Neural cell (in vitro differentiated cells): ENCODE measurements at regions not wholly inside any gene's neighbourhood (a gene's known extent, or its start where the extent isn't known, plus 50 kb on each side); places are given as distances from the start of the nearest gene placed in this dataset.
"Not testable (repeated sequence)": the region's sequence is repeated elsewhere in the genome, so short reads cannot be mapped to it uniquely, and the experiment has no call there.

Experiments used
- H2AFZ ChIP-seq: fragments of 200-600, 300-800 bp; sonication (generic), shearing (Covaris generic); 2 replicates; pipeline ENCODE4 v1.6.0; 2014; ENCODE audit warnings: low read depth, mild to moderate bottlenecking, antibody characterized with exemption, low read length, moderate library complexity
- H3F3A ChIP-seq: fragments of 200-600 bp; shearing (Covaris generic); 2 replicates; pipeline ENCODE4 v1.6.1; 2016; ENCODE audit warnings: mild to moderate bottlenecking, moderate library complexity, mixed read lengths, antibody characterized with exemption, low read length; ENCODE audit not compliant: insufficient read depth, poor library complexity, severe bottlenecking
- H3K27ac ChIP-seq: fragments of 200-600, 300-800 bp; sonication (generic), shearing (Covaris generic); 2 replicates; pipeline ENCODE4 v1.5.1; 2014; ENCODE audit warnings: mild to moderate bottlenecking, low read length, moderate library complexity
- H3K27me3 ChIP-seq: fragments of 300-800, 200-600 bp; sonication (generic), shearing (Covaris generic); 2 replicates; pipeline ENCODE4 v1.6.0; 2014; ENCODE audit warnings: mild to moderate bottlenecking, low read depth, low read length, moderate library complexity; ENCODE audit not compliant: insufficient read depth
- H3K36me3 ChIP-seq: fragments of 300-800, 200-600 bp; sonication (generic), shearing (Covaris generic); 2 replicates; pipeline ENCODE4 v1.5.1; 2014; ENCODE audit warnings: mild to moderate bottlenecking, antibody characterized with exemption, low read length, moderate library complexity; ENCODE audit not compliant: insufficient read depth
- H3K4me2 ChIP-seq: fragments of 300-800, 200-600 bp; sonication (generic), shearing (Covaris generic); 2 replicates; pipeline ENCODE4 v1.6.0; 2014; ENCODE audit warnings: mild to moderate bottlenecking, low read length
- H3K4me3 ChIP-seq: fragments of 300-800, 200-600 bp; sonication (generic), shearing (Covaris generic); 2 replicates; pipeline ENCODE4 v1.5.1; 2014; ENCODE audit warnings: mild to moderate bottlenecking, low read length, moderate library complexity
- H3K79me2 ChIP-seq: fragments of 200-600 bp; shearing (Covaris generic); replicated peaks from 2 replicates; pipeline ENCODE4 v1.6.0; 2014; ENCODE audit warnings: mild to moderate bottlenecking, low read length, moderate library complexity; ENCODE audit not compliant: insufficient read depth
- H3K9ac ChIP-seq: fragments of 300-800, 200-600 bp; sonication (generic), shearing (Covaris generic); 2 replicates; pipeline ENCODE4 v1.6.1; 2016; ENCODE audit warnings: mild to moderate bottlenecking, low read length, mixed read lengths
- H3K9me2 ChIP-seq: fragments of 200-600 bp; shearing (Covaris generic); 2 replicates; pipeline ENCODE4 v1.6.1; 2016; ENCODE audit warnings: mild to moderate bottlenecking, low read length, mixed read lengths; ENCODE audit not compliant: insufficient read depth
- H3K9me3 ChIP-seq: fragments of 200-600, 300-800 bp; sonication (generic), shearing (Covaris generic); 2 replicates; pipeline ENCODE4 v1.6.1; 2016; ENCODE audit warnings: mild to moderate bottlenecking, mixed run types, low read length, moderate library complexity, mixed read lengths
- H4K20me1 ChIP-seq: fragments of 200-600 bp; shearing (Covaris generic); 2 replicates; pipeline ENCODE4 v1.6.1; 2016; ENCODE audit warnings: mild to moderate bottlenecking, mixed run types; ENCODE audit not compliant: insufficient read depth
- CTCF ChIP-seq: fragments of 450-650 bp; IDR thresholded peaks from 2 replicates; pipeline ENCODE4 v1.5.1; 2014; ENCODE audit warnings: antibody characterized with exemption, mild to moderate bottlenecking, moderate library complexity; ENCODE audit not compliant: poor library complexity, severe bottlenecking
- EP300 ChIP-seq: fragments of 450-650 bp; conservative IDR thresholded peaks from 2 replicates; pipeline ENCODE4 v1.6.1; 2014; ENCODE audit warnings: antibody characterized with exemption, mild to moderate bottlenecking, moderate library complexity; ENCODE audit not compliant: poor library complexity, severe bottlenecking
- EZH2 ChIP-seq: fragments of 200-600, 300-800 bp; shearing (Covaris generic), sonication (generic); IDR thresholded peaks from 2 replicates; pipeline ENCODE4 v1.6.1; 2014; ENCODE audit warnings: antibody characterized with exemption, low read length, borderline replicate concordance, mild to moderate bottlenecking; ENCODE audit not compliant: insufficient read depth, poor library complexity, severe bottlenecking
- MXI1 ChIP-seq: fragments of 450-650 bp; conservative IDR thresholded peaks from 2 replicates; pipeline ENCODE4 v1.6.1; 2014; ENCODE audit warnings: antibody characterized with exemption, mild to moderate bottlenecking; ENCODE audit not compliant: poor library complexity, severe bottlenecking
- POLR2AphosphoS5 ChIP-seq: IDR thresholded peaks from 2 replicates; pipeline ENCODE4 v1.6.1; 2012
- RAD21 ChIP-seq: fragments of 450-650 bp; conservative IDR thresholded peaks from 2 replicates; pipeline ENCODE4 v1.6.1; 2014; ENCODE audit warnings: antibody characterized with exemption, mild to moderate bottlenecking, moderate library complexity
- SMC3 ChIP-seq: fragments of 450-650 bp; conservative IDR thresholded peaks from 2 replicates; pipeline ENCODE4 v1.6.1; 2014; ENCODE audit warnings: antibody characterized with exemption, mild to moderate bottlenecking, moderate library complexity; ENCODE audit not compliant: poor library complexity
- TAF1 ChIP-seq: IDR thresholded peaks from 2 replicates; pipeline ENCODE4 v1.6.1; 2012; ENCODE audit warnings: low read depth
- TF ChIP-seq, protein P1 (sequence below): IDR thresholded peaks from 2 replicates; pipeline ENCODE4 v1.6.1; 2012; ENCODE audit warnings: borderline replicate concordance

DNA sequence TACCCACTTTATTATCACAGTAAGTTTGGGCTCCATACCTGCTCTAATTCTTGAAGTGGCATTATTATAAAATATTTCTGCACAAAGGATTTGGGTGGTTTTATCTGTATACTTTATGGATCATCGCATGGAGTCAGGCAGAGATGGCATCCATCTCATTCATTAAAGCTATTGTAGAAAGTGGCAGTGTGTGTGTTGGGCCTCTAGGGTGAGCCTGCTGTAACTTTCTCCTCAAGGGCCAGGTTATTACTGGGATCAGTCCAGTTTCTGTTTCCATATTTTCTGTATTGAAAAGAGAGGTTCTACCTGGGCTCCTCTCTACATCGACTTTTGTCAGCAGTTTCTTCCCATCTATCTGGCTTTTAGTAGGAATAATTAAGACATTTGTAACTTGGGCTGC, 511.1 kb downstream of the MMUT start:
- Histone ChIP-seq H4K20me1 (no peaks in the 10 kb centered on the region), H3K36me3 (no peaks in the 10 kb centered on the region), H3K27ac (no peak overlapping the region), H3K9me3 (no peaks in the 10 kb centered on the region), H3K9me2 (no peaks in the 10 kb centered on the region), H3K4me3 (no peak overlapping the region), H3K27me3 (no peaks in the 10 kb centered on the region), H3K79me2 (no peaks in the 10 kb centered on the region), H2AFZ (no peak overlapping the region), H3F3A (no peaks in the 10 kb centered on the region), H3K9ac (no peak overlapping the region), H3K4me2 (no peak overlapping the region)
- TF ChIP-seq EZH2 (no peak), CTCF (no peak), RAD21 (no peak), SMC3 (no peak), EP300 (no peak), POLR2AphosphoS5 (no peak), MXI1 (no peak), TAF1 (no peak)
- TF ChIP-seq, protein P1, sequence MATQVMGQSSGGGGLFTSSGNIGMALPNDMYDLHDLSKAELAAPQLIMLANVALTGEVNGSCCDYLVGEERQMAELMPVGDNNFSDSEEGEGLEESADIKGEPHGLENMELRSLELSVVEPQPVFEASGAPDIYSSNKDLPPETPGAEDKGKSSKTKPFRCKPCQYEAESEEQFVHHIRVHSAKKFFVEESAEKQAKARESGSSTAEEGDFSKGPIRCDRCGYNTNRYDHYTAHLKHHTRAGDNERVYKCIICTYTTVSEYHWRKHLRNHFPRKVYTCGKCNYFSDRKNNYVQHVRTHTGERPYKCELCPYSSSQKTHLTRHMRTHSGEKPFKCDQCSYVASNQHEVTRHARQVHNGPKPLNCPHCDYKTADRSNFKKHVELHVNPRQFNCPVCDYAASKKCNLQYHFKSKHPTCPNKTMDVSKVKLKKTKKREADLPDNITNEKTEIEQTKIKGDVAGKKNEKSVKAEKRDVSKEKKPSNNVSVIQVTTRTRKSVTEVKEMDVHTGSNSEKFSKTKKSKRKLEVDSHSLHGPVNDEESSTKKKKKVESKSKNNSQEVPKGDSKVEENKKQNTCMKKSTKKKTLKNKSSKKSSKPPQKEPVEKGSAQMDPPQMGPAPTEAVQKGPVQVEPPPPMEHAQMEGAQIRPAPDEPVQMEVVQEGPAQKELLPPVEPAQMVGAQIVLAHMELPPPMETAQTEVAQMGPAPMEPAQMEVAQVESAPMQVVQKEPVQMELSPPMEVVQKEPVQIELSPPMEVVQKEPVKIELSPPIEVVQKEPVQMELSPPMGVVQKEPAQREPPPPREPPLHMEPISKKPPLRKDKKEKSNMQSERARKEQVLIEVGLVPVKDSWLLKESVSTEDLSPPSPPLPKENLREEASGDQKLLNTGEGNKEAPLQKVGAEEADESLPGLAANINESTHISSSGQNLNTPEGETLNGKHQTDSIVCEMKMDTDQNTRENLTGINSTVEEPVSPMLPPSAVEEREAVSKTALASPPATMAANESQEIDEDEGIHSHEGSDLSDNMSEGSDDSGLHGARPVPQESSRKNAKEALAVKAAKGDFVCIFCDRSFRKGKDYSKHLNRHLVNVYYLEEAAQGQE, result no peak

- H3K79me2 ChIP-seq, H3K36me3 ChIP-seq, H3K4me3 ChIP-seq, H3K9me3 ChIP-seq, H3K9ac ChIP-seq, H3K9me2 ChIP-seq, H3K4me2 ChIP-seq, H2AFZ ChIP-seq, H3K27ac ChIP-seq, H3F3A ChIP-seq, H4K20me1 ChIP-seq, H3K27me3 ChIP-seq: not testable (repeated sequence)
Measured at GRCh38 chr6:48944276-48944675, 518.8 kb downstream of the MMUT start.

GRCh38 chr6:48933136-48933535, 529.9 kb downstream of the MMUT start:
- no peaks in the 10 kb centered on the region for H3K9me2 ChIP-seq
- H3K4me2 ChIP-seq, result no peak overlapping the region
- H3K9ac ChIP-seq, result no peak overlapping the region
- TF ChIP-seq POLR2AphosphoS5, result no peak
- no peak for TF ChIP-seq TAF1
- TF ChIP-seq SMC3, result no peak
- TF ChIP-seq RAD21, result no peak
- no peak for TF ChIP-seq MXI1
- TF ChIP-seq, protein P1, result no peak
- no peak for TF ChIP-seq EZH2
- no peak for TF ChIP-seq EP300
- no peak for TF ChIP-seq CTCF
- no peak overlapping the region for H2AFZ ChIP-seq
- H4K20me1 ChIP-seq, result no peaks in the 10 kb centered on the region
- no peaks in the 10 kb centered on the region for H3K36me3 ChIP-seq
- no peak overlapping the region for H3K27ac ChIP-seq
- no peaks in the 10 kb centered on the region for H3K9me3 ChIP-seq
- no peaks in the 10 kb centered on the region for H3F3A ChIP-seq
- H3K79me2 ChIP-seq, result no peaks in the 10 kb centered on the region
- H3K27me3 ChIP-seq, result no peaks in the 10 kb centered on the region
- H3K4me3 ChIP-seq, result no peak overlapping the region
